ENCODE measurements at regions not wholly inside any gene's neighbourhood (a gene's known extent, or its start where the extent isn't known, plus 50 kb on each side); places are given as distances from the start of the nearest gene placed in this dataset.

- peak; percentile 74 for DNase-seq (ENCODE audit: low read depth)
Measured at GRCh38 chr11:119474682-119475596, 52.0 kb upstream of the THY1 start.

DNA sequence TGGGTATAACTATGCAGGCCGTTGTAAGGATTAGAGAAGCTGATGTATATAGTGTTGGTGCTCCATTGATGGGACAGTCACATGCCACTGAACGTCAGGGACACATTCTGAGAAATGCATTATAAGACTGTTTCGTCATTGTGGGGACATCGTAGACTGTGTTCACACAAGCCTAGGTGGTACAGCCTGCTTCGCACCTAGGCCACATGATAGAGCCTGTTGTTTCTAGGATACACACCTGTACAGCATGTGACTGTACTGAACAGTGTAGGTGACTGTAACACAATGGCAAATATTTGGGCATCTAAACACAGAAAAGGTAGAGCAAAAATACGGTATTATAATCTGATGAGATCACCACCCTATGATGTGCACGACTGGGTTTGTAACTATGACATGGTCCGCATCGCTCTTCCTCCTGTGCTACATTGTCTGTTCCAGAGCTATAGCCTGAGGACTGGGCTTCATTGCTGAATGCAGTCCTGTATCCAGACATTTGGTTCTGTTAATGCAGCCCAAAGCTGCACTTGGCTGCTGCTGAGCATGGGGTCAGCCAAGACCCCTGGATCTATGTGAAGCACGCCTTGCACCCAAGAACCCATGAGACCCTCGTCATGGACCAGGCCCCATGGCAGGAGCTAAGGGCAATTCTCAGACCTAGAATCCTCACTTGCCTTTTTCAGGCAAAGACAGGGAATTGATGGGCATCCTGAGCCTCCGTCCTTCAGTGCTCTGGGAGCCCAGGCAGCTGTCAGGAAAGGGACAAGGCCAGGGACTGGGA is 51.1 kb upstream of the THY1 start:
- no peak for DNase-seq (ENCODE audit: low read depth)

- no peak for DNase-seq (ENCODE audit: low read depth)
Measured at GRCh38 chr11:119473226-119473625, 50.3 kb upstream of the THY1 start.

GRCh38 chr11:119472856-119473222 is 49.9 kb upstream of the THY1 start:
- no peak for DNase-seq (ENCODE audit: low read depth)

Data from Daoy (cell line).